ENCODE measurements at regions not wholly inside any gene's neighbourhood (a gene's known extent, or its start where the extent isn't known, plus 50 kb on each side); places are given as distances from the start of the nearest gene placed in this dataset.

GRCh38 chr12:65567820-65568219, 256.5 kb upstream of the HMGA2 start:
- no peak for FAIRE-seq
- ChIA-PET CTCF (interaction anchor here (0.6 to 3.7 kb wide), 2 partner anchors 11 to 538 kb away, joined by 3 to 19 read pairs; no protein-coding TSS in a partner anchor), POLR2A (no interaction called here)
- H3K9me3 ChIP-seq = no peaks in the 10 kb centered on the region
- no peak for ATAC-seq
- no peak overlapping the region for H3K4me3 ChIP-seq
- WGBS (ENCODE audit: missing lambda C conversion rate) = 73% methylated on average over 3 of the region's 3 CpGs
- no peak overlapping the region for H3K4me2 ChIP-seq
- H3K27ac ChIP-seq = no peak overlapping the region
- peaks cover 14% of the 10 kb centered on the region for H3K4me1 ChIP-seq
- TF ChIP-seq, protein P1, sequence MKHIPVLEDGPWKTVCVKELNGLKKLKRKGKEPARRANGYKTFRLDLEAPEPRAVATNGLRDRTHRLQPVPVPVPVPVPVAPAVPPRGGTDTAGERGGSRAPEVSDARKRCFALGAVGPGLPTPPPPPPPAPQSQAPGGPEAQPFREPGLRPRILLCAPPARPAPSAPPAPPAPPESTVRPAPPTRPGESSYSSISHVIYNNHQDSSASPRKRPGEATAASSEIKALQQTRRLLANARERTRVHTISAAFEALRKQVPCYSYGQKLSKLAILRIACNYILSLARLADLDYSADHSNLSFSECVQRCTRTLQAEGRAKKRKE (CRISPR knock-in tag; IDR thresholded peaks at IDR 0.05; ENCODE audit: low read depth) = no peak
- TF ChIP-seq E2F6 (IDR thresholded peaks at IDR 0.05; ENCODE audit: borderline replicate concordance, low read depth) (no peak), RARB (CRISPR knock-in tag; IDR thresholded peaks at IDR 0.05) (no peak), EP300 (IDR thresholded peaks at IDR 0.05) (no peak), MAZ (IDR thresholded peaks at IDR 0.05; ENCODE audit: borderline replicate concordance, low read depth, low read length) (no peak), SMC3 (IDR thresholded peaks at IDR 0.05) (no peak), ZSCAN20 (CRISPR knock-in tag; IDR thresholded peaks at IDR 0.05) (no peak), BHLHE40 (IDR thresholded peaks at IDR 0.05; ENCODE audit: low read depth, low read length) (no peak), FOXS1 (CRISPR knock-in tag; IDR thresholded peaks at IDR 0.05) (no peak), HDAC2 (IDR thresholded peaks at IDR 0.05) (no peak), ZFP36 (IDR thresholded peaks at IDR 0.05; ENCODE audit: borderline replicate concordance, partially characterized antibody) (no peak), FOSB (CRISPR knock-in tag; IDR thresholded peaks at IDR 0.05) (no peak), EHF (CRISPR knock-in tag; IDR thresholded peaks at IDR 0.05) (no peak), KDM5A (IDR thresholded peaks at IDR 0.05) (no peak), ZC3H11A (IDR thresholded peaks at IDR 0.05) (no peak), FOSL2 (IDR thresholded peaks at IDR 0.05) (no peak), FOSL2 (CRISPR knock-in tag; IDR thresholded peaks at IDR 0.05) (no peak), GATA3 (IDR thresholded peaks at IDR 0.05; ENCODE audit: borderline replicate concordance) (no peak)
- TF ChIP-seq, protein P2, sequence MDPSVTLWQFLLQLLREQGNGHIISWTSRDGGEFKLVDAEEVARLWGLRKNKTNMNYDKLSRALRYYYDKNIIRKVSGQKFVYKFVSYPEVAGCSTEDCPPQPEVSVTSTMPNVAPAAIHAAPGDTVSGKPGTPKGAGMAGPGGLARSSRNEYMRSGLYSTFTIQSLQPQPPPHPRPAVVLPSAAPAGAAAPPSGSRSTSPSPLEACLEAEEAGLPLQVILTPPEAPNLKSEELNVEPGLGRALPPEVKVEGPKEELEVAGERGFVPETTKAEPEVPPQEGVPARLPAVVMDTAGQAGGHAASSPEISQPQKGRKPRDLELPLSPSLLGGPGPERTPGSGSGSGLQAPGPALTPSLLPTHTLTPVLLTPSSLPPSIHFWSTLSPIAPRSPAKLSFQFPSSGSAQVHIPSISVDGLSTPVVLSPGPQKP (IDR thresholded peaks at IDR 0.05; ENCODE audit: low read depth, low read length) = no peak
- no peak for DNase-seq (ENCODE audit: low read depth in 1 of 2, low spot score in 1 of 2)

- CTCF ChIA-PET = interaction anchor here (0.6 to 3.7 kb wide), 3 partner anchors 12 to 538 kb away, joined by 3 to 19 read pairs (median 6); no protein-coding TSS in a partner anchor
- no peak for FAIRE-seq
- WGBS (ENCODE audit: missing lambda C conversion rate) = 50% methylated on average over 4 of the region's 4 CpGs
Observed at GRCh38 chr12:65568517-65568916, 255.8 kb upstream of the HMGA2 start.

DNA sequence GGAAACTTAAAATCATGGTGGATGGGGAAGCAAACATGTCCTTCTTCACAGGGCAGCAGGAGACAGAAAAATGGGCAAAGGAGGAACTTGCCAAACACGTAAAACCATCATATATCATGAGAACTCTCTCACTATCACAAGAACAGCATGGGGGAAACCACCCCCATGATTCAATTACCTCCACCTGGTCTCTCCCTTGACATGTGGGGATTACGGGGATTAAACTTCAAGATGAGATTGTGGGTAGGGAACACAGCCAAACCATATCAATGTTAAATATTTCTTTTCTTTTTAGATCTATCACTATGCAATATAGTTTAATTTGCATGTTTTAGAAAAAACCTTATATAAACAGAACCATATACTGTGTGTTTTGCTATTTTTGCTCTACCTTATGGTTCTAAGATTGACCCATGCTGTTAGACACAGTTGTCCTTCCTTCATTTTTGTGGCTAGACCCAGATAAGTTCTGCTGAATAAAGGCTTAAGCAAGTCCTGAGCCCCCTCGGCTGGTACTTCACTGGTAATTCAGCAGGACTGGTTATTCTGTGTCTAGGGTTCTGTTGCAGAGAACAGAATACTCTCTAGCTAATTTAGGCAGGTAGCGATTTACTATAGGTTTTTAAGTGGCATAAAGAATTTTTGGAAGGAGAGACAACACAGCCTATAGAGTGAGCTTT, 253.7 kb upstream of the HMGA2 start:
- H3K4me3 ChIP-seq = no peak overlapping the region
- WGBS (ENCODE audit: missing lambda C conversion rate) = 43% methylated on average over 4 of the region's 4 CpGs
- peaks cover 9% of the 10 kb centered on the region for H3K4me1 ChIP-seq
- ChIA-PET POLR2A (no interaction called here), CTCF (interaction anchor here (1.0 to 2.1 kb wide), 3 partner anchors 11 to 14 kb away, joined by 4 to 6 read pairs (median 6); no protein-coding TSS in a partner anchor)
- H3K4me2 ChIP-seq = no peak overlapping the region
- DNase-seq (ENCODE audit: low read depth in 1 of 2, low spot score in 1 of 2) (no peak), FAIRE-seq (no peak), ATAC-seq (no peak)
- H3K27ac ChIP-seq = no peak overlapping the region
- peaks cover 12% of the 10 kb centered on the region; the same call in 2 of the 3 replicates for H3K9me3 ChIP-seq
- no peak for TF ChIP-seq NFE2L2 (conservative IDR thresholded peaks at IDR 0.05; ENCODE audit: low read length)
- TF ChIP-seq BHLHE40 (IDR thresholded peaks at IDR 0.05; ENCODE audit: low read depth, low read length) = no peak
- TF ChIP-seq, protein P3, sequence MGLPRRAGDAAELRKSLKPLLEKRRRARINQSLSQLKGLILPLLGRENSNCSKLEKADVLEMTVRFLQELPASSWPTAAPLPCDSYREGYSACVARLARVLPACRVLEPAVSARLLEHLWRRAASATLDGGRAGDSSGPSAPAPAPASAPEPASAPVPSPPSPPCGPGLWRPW (IDR thresholded peaks at IDR 0.05) = no peak
- no peak for TF ChIP-seq GATA3 (IDR thresholded peaks at IDR 0.05; ENCODE audit: borderline replicate concordance)
- TF ChIP-seq NPAS2 (CRISPR knock-in tag; IDR thresholded peaks at IDR 0.05; ENCODE audit: borderline replicate concordance) = no peak
- TF ChIP-seq, protein P4, sequence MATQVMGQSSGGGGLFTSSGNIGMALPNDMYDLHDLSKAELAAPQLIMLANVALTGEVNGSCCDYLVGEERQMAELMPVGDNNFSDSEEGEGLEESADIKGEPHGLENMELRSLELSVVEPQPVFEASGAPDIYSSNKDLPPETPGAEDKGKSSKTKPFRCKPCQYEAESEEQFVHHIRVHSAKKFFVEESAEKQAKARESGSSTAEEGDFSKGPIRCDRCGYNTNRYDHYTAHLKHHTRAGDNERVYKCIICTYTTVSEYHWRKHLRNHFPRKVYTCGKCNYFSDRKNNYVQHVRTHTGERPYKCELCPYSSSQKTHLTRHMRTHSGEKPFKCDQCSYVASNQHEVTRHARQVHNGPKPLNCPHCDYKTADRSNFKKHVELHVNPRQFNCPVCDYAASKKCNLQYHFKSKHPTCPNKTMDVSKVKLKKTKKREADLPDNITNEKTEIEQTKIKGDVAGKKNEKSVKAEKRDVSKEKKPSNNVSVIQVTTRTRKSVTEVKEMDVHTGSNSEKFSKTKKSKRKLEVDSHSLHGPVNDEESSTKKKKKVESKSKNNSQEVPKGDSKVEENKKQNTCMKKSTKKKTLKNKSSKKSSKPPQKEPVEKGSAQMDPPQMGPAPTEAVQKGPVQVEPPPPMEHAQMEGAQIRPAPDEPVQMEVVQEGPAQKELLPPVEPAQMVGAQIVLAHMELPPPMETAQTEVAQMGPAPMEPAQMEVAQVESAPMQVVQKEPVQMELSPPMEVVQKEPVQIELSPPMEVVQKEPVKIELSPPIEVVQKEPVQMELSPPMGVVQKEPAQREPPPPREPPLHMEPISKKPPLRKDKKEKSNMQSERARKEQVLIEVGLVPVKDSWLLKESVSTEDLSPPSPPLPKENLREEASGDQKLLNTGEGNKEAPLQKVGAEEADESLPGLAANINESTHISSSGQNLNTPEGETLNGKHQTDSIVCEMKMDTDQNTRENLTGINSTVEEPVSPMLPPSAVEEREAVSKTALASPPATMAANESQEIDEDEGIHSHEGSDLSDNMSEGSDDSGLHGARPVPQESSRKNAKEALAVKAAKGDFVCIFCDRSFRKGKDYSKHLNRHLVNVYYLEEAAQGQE (IDR thresholded peaks at IDR 0.05) = no peak
- TF ChIP-seq HOXB5 (CRISPR knock-in tag; IDR thresholded peaks at IDR 0.05) = no peak
- TF ChIP-seq FOSL2 (IDR thresholded peaks at IDR 0.05) = no peak
- TF ChIP-seq FOSL2 (CRISPR knock-in tag; IDR thresholded peaks at IDR 0.05) = no peak
- TF ChIP-seq ESRRA (IDR thresholded peaks at IDR 0.05; ENCODE audit: borderline replicate concordance, low read length) = no peak
- no peak for TF ChIP-seq HOXA7 (CRISPR knock-in tag; IDR thresholded peaks at IDR 0.05)

More at GRCh38 chr12:65568517-65568916, 255.8 kb upstream of the HMGA2 start:
- POLR2A ChIA-PET = no interaction called here
- DNase-seq (ENCODE audit: low read depth in 1 of 2, low spot score in 1 of 2) = peak in 1 of 2 experiments; percentile 42
- no peaks in the 10 kb centered on the region for H3K9me3 ChIP-seq
- no peak for ATAC-seq
- H3K4me3 ChIP-seq = no peak overlapping the region
- TF ChIP-seq EP300 (IDR thresholded peaks at IDR 0.05) (no peak), HDAC2 (IDR thresholded peaks at IDR 0.05) (no peak), HOXB13 (CRISPR knock-in tag; IDR thresholded peaks at IDR 0.05; ENCODE audit: low read depth) (no peak), EHF (CRISPR knock-in tag; IDR thresholded peaks at IDR 0.05) (no peak), ESRRA (IDR thresholded peaks at IDR 0.05; ENCODE audit: borderline replicate concordance, low read length) (no peak), BHLHE40 (IDR thresholded peaks at IDR 0.05; ENCODE audit: low read depth, low read length) (no peak), RARB (CRISPR knock-in tag; IDR thresholded peaks at IDR 0.05) (no peak), NPAS2 (CRISPR knock-in tag; IDR thresholded peaks at IDR 0.05; ENCODE audit: borderline replicate concordance) (no peak), FOXS1 (CRISPR knock-in tag; IDR thresholded peaks at IDR 0.05) (no peak), MYC (IDR thresholded peaks at IDR 0.05; ENCODE audit: borderline replicate concordance, low read length) (no peak)
- H3K27ac ChIP-seq = no peak overlapping the region
- H3K4me1 ChIP-seq = peaks cover 14% of the 10 kb centered on the region
- H3K4me2 ChIP-seq = no peak overlapping the region

All from A549 (cell line).